ENCODE measurements at regions not wholly inside any gene's neighbourhood (a gene's known extent, or its start where the extent isn't known, plus 50 kb on each side); places are given as distances from the start of the nearest gene placed in this dataset.

GRCh38 chr5:12367973-12368372 is 463.7 kb upstream of the CTNND2 start:
- Histone ChIP-seq H3K23me2 (ENCODE audit: insufficient read length, low read depth, low read length, poor library complexity, severe bottlenecking) (no peaks in the 10 kb centered on the region), H3K79me1 (ENCODE audit: insufficient read depth, low read depth, low read length, poor library complexity, severe bottlenecking) (no peaks in the 10 kb centered on the region), H3K9me3 (ENCODE audit: control insufficient read depth, low read depth, low read length) (no peaks in the 10 kb centered on the region), H3K56ac (ENCODE audit: insufficient read length, low read depth, low read length) (no peak overlapping the region), H3K9ac (ENCODE audit: extremely low read depth, insufficient read length, low read length) (no peak overlapping the region), H4K91ac (ENCODE audit: insufficient read length, low read depth, low read length) (no peak overlapping the region), H3K27me3 (ENCODE audit: insufficient read depth, low read length) (no peaks in the 10 kb centered on the region), H2AFZ (ENCODE audit: low read length) (no peak overlapping the region), H3K4me1 (ENCODE audit: insufficient read depth, low read length) (peaks cover 2% of the 10 kb centered on the region; the same call in 1 of the 2 replicates), H2BK5ac (ENCODE audit: insufficient read length, low read length) (no peak overlapping the region), H3K27ac (ENCODE audit: insufficient read length, low read depth, low read length) (no peak overlapping the region), H3K79me2 (ENCODE audit: insufficient read depth, low read length) (no peaks in the 10 kb centered on the region), H3K18ac (ENCODE audit: insufficient read length, low read depth, low read length) (no peak overlapping the region), H2BK15ac (ENCODE audit: low read depth, low read length) (no peak overlapping the region), H2BK12ac (ENCODE audit: insufficient read length, low read depth, low read length) (no peak overlapping the region), H2BK120ac (ENCODE audit: low read depth, low read length, poor library complexity, severe bottlenecking) (no peak overlapping the region), H3T11ph (ENCODE audit: low read length) (no peak overlapping the region), H2BK20ac (ENCODE audit: low read depth, low read length, poor library complexity, severe bottlenecking) (peak overlapping the region; percentile 45), H4K5ac (ENCODE audit: insufficient read length, low read depth, low read length) (no peak overlapping the region), H4K8ac (replicated peaks; ENCODE audit: insufficient read length, low read depth, low read length) (no peak overlapping the region), H3K4me2 (ENCODE audit: insufficient read depth, insufficient read length, low read length) (no peak overlapping the region), H3K4ac (ENCODE audit: low read depth, low read length) (no peak overlapping the region), H4K20me1 (ENCODE audit: control insufficient read depth, insufficient read depth, insufficient read length) (no peaks in the 10 kb centered on the region), H2AK5ac (ENCODE audit: insufficient read length, low read length) (no peak overlapping the region), H3K14ac (ENCODE audit: insufficient read depth, low read length) (no peak overlapping the region), H3K23ac (ENCODE audit: insufficient read length, low read depth, low read length) (no peak overlapping the region)
- H3K27me3 Mint-ChIP-seq (ENCODE audit: low read depth), result no peaks in the 10 kb centered on the region
- no peak for TF ChIP-seq CTCF (conservative IDR thresholded peaks at IDR 0.05)
- H3K9me3 Mint-ChIP-seq, result peaks cover 3 to 7% of the 10 kb centered on the region in 2 experiments; a peak in 3 of 5 replicates
- no CpG with 5 or more reads among the region's 4 CpGs for WGBS (ENCODE audit: extremely low coverage, insufficient read length, low lambda C conversion rate)
- no peak for DNase-seq
- no peak overlapping the region for H3K4me3 Mint-ChIP-seq
- peaks cover 0 to 9% (median 0%) of the 10 kb centered on the region in 3 experiments; a peak in 3 of 7 replicates for H3K36me3 Mint-ChIP-seq (ENCODE audit: insufficient read depth in 1 of 3, low read depth in 3 of 3)
- no peak overlapping the region for H3K27ac Mint-ChIP-seq
- peaks cover 3 to 5% of the 10 kb centered on the region in 2 experiments for H3K4me1 Mint-ChIP-seq
